Frontal cortex (tissue), 3 donors: ENCODE measurements at regions not wholly inside any gene's neighbourhood (a gene's known extent, or its start where the extent isn't known, plus 50 kb on each side); places are given as distances from the start of the nearest gene placed in this dataset.
"Not testable (repeated sequence)": the region's sequence is repeated elsewhere in the genome, so short reads cannot be mapped to it uniquely, and the experiment has no call there.

Experiments used
- DNase-seq, 2 donors: peaks; one replicate each; pipeline ENCODE4 v3.0.0; 2012; ENCODE audit warnings: low spot score in 2 of 2
- FAIRE-seq: peaks from 2 replicates; lab custom pipeline; 2012; peaks lifted over from hg19 to GRCh38; lab: Jason Lieb, UNC
- donor health status: control.
- donor health status: control.
- donor health status: control.

- no peak for FAIRE-seq
- no peak for DNase-seq
Measured at GRCh38 chr7:85415743-85416142, 228.9 kb upstream of the SEMA3D start.

GRCh38 chr7:85413718-85414117, 226.9 kb upstream of the SEMA3D start:
- FAIRE-seq: no peak
- DNase-seq: no peak

- FAIRE-seq (no peak), DNase-seq (no peak)
Measured at GRCh38 chr7:85412912-85413311, 226.1 kb upstream of the SEMA3D start.

GRCh38 chr7:85407391-85407790, 220.5 kb upstream of the SEMA3D start:
- FAIRE-seq: no peak
- no peak for DNase-seq

- no peak for DNase-seq
- FAIRE-seq: no peak
Measured at GRCh38 chr7:85405016-85405902, 218.4 kb upstream of the SEMA3D start.

GRCh38 chr7:85396676-85397075, 209.8 kb upstream of the SEMA3D start:
- FAIRE-seq: no peak
- no peak for DNase-seq

- DNase-seq: no peak
- FAIRE-seq: no peak
Measured at GRCh38 chr7:85392789-85393188, 205.9 kb upstream of the SEMA3D start.

GRCh38 chr7:85392326-85392725, 205.5 kb upstream of the SEMA3D start:
- DNase-seq (no peak), FAIRE-seq (no peak)

- no peak for FAIRE-seq
Measured at GRCh38 chr7:85386460-85386859, 199.6 kb upstream of the SEMA3D start.

GRCh38 chr7:85384392-85384791, 197.5 kb upstream of the SEMA3D start:
- FAIRE-seq (no peak), DNase-seq (no peak)

More at GRCh38 chr7:85386460-85386859, 199.6 kb upstream of the SEMA3D start:
- DNase-seq: no peak

- DNase-seq (no peak), FAIRE-seq (no peak)
Measured at GRCh38 chr7:85381212-85381611, 194.4 kb upstream of the SEMA3D start.

GRCh38 chr7:85376589-85376988, 189.7 kb upstream of the SEMA3D start:
- FAIRE-seq (no peak), DNase-seq (no peak)

GRCh38 chr7:85356916-85357315, 170.1 kb upstream of the SEMA3D start:
- no peak for FAIRE-seq

GRCh38 chr7:85343484-85343883, 156.6 kb upstream of the SEMA3D start:
- DNase-seq (no peak), FAIRE-seq (no peak)

More at GRCh38 chr7:85356916-85357315, 170.1 kb upstream of the SEMA3D start:
- DNase-seq: no peak

- FAIRE-seq: no peak
- DNase-seq: no peak
Measured at GRCh38 chr7:85342781-85343180, 155.9 kb upstream of the SEMA3D start.

GRCh38 chr7:85341973-85342372, 155.1 kb upstream of the SEMA3D start:
- FAIRE-seq (no peak), DNase-seq (no peak)

- DNase-seq (no peak), FAIRE-seq (no peak)
Measured at GRCh38 chr7:85341121-85341520, 154.3 kb upstream of the SEMA3D start.

- FAIRE-seq (no peak), DNase-seq (no peak)
Measured at GRCh38 chr7:85336086-85336485, 149.2 kb upstream of the SEMA3D start.

GRCh38 chr7:85335113-85335512, 148.3 kb upstream of the SEMA3D start:
- FAIRE-seq, DNase-seq: not testable (repeated sequence)

- DNase-seq (no peak), FAIRE-seq (no peak)
Measured at GRCh38 chr7:85328456-85328998, 141.7 kb upstream of the SEMA3D start.

- no peak for FAIRE-seq
- no peak for DNase-seq
Measured at GRCh38 chr7:85324145-85324799, 137.4 kb upstream of the SEMA3D start.
